NCI-H510A (cell line): ENCODE measurements at regions not wholly inside any gene's neighbourhood (a gene's known extent, or its start where the extent isn't known, plus 50 kb on each side); places are given as distances from the start of the nearest gene placed in this dataset.

Experiments used
- DNase-seq: peaks from one replicate; lab custom pipeline; 2025; lab: John Stamatoyannopoulos, UW

DNA sequence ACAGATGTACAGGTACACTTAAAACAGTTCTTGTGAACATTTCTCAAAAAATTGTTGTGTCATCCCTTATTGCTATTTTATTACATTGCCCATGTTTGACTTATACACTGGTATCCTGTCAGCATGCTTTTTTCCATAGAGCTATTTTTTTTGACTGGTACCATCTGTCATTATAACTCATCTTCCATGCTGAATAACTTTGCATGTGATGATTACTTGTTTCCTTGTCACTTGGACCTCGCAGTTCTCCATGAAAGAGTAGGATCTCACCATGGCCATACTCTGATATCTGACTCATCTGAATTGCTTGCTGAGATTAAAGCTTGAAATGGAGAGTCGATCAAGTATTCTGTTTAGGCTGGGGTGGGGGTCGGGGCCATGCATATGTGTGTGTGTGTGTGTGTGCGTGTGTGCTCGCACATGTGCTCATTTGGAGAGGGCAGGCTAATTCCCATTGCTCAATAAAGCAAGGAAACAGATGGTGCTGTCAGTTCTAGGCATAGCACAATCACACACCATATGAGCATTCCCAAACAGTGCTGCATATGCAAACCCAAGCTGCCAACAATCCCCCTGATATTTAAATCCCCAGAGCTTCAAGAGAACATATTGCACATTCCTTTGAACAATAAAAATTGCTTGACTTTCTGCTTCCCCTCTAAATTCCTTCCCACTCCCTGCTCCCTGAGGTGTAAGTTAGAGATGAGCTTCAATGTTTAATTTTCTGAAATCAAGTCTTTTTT, 62.9 kb downstream of the NHLRC3 start:
- DNase-seq = no peak

DNA sequence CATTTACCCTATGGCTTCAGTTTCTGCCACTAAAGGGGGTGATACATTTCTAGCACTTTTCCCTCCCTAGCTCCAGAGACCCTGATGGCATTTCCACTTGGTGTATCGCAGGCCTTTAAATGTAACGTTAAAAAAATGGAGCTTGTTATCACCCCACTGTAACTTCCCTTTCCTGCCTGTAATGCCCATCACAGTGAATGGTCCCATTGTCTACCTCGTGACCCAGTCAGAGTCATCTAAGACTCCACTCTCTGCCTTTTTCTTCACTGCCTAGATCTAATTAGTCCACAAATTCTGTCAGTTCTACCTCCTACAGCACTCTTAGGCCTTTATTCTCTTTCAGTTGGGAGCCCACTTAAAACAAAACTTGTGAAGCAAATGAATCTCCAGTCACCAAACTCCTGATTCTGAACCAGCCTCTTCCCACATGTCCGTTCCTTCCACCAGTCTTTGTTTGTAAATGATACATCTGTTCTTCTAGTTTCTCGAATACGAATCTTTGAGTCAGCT, 64.8 kb downstream of the NHLRC3 start:
- no peak for DNase-seq

DNA sequence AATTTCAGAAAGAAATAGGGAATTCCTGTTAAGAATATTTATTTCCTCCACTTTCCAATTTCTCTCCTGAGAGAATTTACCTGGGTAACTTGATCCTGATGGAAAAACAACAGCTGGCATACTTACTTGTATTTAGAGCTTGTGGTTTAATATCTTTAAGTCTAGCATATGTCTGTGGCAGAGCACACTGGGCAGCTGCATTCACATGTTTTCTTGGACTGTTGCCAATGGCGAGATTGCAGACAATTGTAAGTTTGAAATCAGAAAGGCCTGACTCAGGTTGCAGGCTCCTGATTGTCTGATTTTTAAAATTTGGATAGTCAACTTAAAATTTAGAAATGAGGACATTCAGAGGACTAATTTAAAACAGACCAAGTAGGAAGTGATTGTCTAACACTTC, 66.9 kb downstream of the NHLRC3 start:
- DNase-seq = peak; percentile 31

DNA sequence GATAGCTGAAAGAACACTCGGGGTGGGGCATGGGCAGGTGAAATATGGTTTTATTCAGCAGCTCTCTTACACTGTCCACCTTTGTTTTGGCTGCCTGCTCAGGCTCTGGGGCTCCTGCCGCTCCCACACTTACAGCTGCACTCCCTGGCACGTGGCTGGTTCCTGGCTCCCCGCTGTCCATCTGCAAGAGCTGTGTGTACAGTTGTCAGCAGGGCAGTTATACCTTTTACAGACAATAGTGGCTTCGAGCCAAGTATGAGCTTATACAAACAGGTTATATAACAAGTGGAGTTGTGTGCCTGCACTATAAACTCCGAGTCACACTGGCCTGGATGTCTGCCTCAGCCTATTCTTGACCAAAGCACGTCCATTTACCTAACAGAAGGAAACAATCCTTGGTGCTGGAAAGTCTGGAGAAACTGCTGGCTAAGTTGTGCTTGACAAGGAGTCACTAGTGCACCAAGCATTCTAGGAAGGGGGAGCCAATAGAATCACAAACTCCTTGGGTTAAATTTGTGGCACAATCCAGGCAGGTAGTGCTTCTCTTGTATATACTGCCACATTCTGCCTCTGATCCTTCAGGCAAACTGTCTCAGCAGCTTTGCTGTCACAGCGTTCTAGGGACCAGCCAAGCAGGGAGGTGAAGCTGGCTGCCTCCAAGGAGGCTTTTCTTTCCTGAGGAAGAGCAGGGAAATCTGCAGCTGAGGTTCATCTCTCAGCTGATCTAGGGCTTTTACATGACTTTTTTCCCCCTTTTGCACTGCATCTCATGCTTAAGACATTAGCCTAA, 68.2 kb downstream of the NHLRC3 start:
- peak; percentile 38 for DNase-seq

DNA sequence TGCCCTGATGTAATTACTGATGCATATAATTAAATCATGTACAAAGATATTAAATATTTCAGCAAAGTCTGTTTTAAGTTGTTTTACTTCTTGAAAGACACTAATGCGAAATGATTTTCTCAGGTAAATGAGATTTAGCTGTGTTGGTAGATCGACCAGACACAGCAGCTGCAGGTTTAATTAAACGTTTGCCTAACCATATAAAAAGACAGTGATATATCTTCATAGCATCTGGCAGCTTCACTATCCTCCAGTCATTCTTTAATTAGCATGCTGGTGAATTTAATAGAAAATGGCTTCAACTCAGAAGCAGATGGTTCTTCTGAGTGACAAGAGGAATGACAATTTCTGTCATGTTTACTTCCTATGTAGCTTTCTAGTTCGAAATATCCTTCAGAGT, 69.3 kb downstream of the NHLRC3 start:
- no peak for DNase-seq

DNA sequence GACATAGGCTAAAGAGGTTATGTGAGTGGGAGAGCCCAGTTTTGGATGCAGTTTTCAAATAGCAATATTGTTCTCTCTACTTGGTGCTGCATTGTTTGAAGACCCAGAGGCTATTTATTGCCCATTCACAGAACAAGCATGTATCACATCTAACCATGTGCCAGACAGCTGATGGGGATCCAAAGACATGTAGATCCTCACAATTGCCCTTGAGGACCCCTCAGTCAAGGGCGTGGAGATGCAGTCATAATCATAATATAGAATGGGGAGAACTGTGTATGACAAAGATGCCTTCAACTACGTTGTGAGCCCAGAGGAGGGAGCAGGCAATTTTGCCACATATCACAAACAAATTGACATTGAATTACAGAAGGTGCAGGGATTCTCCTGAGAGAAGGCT, 70.5 kb downstream of the NHLRC3 start:
- DNase-seq = no peak

DNA sequence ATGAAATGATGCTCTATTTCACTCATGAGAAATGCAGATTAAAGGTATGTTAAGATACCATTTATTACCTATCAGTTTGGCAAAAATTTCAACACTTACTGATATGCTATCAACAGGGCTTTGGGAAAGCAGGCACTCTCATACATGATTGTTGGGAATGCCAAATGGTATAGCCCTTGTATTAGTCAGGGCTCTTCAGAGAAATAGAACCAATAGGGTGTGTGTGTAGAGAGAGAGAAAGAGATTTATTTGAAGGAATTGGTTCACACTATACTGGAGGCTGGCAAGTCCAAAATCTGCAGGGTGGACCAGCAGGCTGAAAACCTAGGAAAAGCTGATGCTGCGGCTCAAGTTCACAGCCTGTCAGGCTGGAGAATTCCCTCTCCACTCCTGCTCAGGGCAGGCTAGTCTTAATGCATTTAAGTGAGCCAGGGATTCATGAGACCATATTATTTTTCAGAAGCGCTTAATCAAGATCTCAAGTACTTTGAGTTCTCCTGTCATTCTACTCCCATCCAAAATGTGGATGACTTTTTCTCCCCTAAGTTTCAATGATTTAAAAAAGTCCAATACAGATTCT, 72.4 kb downstream of the NHLRC3 start:
- DNase-seq = no peak

DNA sequence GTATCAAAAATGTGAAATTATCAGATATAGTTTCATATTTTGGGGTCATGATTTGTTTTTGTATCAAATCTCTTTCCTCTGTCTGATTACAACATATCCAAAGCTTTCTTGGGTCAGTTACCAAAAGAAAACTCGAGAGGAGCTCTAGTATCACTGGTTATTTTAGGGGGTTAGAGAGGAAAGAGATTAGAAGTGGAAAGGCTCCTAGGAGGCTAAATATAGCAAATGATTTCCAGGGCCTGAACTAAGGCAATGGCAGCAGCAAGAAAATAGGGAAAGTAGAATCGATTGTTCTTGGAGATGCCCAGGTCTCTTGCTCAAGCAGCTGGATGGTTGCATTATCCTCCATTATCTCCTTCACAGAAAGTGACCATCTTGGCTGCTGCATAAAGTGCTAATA, 72.9 kb downstream of the NHLRC3 start:
- no peak for DNase-seq

DNA sequence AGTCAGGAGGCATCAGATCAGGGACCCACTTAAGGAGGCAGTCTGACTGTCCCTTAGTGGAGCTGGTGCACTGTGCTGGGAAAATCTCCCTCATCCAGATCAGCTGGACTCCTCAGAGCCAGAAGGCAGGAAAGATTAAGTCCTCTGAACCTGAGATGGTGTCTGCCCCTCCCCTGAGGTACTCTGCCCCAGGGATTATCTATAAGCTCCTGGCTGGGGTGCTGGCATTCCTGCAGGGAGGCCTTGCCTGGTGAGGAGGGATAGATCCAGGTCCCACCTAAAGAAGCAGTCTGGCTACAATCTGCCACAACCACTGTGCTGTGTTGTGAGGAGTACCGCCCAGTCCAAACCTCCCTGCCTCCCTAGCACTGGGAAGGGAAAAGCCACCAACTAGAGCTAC, 81.2 kb downstream of the NHLRC3 start:
- DNase-seq = no peak

DNA sequence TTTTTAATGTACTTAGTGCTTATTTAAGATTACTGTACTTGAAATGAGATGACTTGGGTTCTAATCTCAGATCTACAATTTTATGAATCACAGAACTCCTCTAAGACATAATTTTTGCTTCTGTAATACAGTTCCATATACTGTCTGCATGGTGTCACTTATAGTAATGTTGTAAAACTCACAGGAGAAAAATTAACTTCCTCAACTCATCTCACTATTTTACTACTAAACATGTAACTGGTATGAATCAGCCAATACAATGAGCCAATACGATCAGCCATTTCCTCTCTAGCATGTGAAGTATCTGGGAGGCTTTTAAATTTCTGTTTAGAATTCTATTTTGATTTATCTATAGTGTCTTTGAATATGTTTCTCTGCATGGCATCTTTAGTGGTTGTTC, 85.3 kb downstream of the NHLRC3 start:
- DNase-seq = no peak

DNA sequence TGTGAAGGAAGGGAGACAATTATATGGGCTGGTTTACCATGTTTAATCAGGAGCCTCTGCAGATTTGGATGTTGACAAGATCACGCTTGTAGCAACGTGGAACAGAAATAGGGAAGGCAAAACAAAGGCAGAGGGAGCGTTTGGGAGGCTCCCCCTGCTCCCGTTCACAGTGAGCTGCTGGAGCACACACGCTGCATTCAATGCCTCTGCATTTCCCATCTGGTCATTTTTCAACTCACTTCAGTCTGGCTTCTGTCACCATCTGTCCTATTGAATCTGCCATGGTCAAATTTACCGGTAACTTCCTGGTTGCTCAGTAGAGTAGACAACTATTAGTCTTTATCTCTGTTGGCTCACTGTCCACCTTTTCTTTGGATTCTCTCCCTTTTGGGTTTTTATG, 91.0 kb downstream of the NHLRC3 start:
- no peak for DNase-seq

DNA sequence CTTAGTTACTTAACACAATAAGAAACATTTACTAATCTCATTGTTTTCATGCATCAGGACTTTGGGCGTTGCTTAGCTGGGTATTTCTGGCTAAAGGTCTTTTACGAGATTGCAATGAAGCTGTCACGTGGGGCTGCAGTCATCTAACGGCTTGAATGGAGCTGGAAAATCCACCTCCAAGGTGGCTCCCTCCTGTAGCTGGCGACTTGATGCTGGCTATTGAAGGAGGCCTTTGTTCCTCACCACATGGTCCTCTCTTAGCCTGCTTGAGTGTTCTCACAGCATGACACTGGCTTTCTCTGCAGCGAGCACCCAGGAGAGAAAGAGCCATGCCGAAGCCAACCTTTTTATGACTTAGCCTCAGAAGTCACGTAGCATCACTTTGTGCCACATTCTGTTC, 92.0 kb downstream of the NHLRC3 start:
- no peak for DNase-seq

DNA sequence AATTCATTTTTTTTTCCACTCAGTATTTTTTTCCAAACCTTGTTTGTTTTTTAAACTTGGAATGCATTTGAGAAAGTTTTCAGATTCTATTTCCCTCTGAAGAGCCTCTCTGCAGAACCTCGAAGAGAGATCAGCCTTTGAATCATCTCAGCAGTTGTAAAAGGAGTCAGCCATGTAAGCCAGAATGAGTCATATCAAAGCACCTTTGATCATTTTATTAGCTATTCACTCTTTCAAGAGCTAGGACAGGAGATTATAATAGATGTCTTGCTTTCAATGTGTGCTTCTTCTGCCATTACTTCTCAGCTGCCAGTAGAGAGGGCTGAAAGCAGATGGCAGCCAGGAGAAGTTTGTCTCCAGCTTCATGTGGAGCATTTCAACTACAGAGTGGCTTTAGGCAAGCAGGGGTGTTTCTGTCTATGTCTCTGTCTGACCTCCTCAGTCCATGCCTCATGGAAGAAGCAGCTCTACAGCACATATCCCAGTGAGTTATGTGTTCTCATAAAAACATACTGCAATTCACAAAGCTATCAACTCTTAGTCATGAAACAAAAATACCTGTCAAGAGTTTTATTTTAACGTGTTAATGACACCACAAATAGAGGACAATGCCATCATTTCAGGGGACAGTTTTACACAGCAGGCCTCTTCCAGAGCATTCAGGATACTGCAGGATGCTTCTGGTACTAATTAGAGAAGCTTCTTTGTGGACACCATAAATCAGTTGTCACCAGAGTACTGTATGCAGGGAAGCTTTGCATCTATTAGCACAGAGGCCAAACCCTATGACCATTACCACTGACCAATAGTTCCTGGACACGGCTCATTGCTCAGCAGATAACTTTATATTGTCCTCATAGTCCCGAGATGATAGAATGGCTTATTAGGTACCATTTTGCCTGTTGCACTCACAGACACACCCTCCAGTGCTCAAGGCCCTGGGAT, 94.3 kb downstream of the NHLRC3 start:
- DNase-seq = no peak

DNA sequence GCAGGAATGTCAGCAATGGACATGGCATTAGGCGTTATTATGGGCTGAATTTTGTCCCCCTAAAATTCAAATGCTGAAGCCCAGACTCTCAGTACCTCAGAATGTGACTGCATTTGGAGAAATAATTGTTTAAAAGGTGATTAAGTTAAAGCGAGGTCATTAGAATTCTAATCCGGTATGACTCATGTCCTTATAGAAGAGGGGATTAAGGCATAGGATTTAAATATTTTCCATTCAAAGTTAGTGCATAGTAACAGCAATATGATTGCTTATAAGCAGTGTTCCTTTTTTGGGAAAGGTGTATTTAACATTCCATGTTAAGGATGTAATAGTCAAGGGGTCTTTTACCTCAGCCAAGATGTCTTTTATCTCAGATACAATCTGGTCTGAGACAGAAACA, 95.5 kb downstream of the NHLRC3 start:
- DNase-seq = no peak

DNA sequence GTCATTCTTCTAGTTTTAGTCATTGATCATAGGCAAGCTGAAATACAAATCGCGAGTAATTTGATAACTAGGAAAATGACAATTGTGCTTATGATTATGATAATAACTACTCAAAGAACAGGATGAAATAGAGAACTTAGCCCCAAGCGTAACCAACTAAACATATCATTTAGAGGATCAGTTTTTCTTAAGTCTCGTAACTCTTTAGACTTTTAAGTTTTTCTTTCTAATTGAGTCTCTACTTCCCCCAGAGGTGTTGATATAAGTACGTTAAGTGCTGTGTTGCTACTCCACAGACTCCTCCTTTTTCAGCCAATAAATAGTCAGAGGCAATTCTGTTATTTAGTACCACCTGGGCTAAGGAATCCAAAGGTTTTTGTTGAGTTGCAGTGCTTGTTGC, 96.3 kb downstream of the NHLRC3 start:
- no peak for DNase-seq

DNA sequence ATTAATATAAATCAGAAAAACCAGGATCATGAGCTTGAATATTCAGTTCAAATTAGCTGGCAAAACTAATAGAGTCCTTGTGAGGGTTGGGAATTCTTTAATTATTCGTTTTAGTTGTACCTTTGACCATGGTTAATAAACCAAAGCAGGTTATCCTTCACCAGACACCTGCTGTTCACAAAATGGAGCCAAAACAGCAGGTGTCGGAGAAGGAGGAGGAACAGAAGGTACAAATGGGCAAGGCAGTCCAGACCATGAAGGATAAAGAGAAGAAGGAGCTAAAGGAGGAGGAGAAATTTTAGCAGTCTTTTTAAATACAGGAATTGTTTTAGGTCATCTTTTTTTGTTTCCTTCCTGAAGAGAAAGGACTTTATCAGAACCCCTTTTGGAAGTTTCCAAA, 106.1 kb downstream of the NHLRC3 start:
- no peak for DNase-seq

DNA sequence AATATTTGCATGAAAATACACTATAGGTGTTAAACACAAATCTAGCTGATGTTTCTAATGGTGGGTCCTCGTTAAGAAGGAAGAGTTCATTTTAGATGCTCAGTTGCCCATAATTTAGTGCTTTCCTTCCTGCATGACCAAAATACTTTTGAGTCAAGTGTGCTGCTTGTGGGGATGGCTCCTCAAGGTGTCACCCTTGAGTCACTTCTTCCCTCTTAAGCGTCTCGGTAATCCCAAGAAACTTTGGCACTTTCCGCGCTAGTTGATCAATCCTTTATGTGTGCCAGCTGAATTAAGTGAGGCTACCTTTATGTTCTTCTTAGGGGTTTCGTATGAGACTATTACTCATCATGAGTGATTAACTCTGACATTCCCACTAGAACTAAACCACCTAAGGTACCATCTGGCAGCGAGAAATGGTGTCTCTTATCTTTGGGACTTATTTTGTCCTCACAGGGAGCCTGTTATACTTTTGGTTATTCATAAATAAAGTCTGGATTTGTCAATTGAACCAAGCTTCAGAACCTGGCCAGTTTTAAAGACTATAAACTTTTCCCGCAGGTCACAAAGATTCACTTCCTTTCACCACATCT, 106.8 kb downstream of the NHLRC3 start:
- no peak for DNase-seq

DNA sequence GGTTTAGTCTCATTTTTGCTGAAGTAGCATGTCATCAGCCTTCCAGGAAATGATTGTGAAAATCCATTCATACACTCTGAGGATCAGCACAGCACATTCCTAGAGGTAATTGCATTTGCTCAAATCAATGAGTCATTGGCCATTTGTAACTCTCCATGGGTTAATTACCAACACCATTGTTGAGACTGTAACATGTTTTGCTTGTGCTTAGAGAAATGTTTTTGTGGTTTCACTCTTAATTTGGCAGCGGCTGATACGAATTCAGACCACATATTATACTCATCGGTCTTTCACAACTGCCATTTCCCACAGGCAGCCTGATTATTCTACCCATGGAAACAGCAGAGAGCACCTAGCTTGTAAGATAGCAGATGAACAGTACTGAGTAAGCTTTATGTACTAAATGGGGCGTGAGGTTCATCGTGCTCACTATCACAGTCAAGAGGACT, 110.3 kb downstream of the NHLRC3 start:
- DNase-seq = no peak

DNA sequence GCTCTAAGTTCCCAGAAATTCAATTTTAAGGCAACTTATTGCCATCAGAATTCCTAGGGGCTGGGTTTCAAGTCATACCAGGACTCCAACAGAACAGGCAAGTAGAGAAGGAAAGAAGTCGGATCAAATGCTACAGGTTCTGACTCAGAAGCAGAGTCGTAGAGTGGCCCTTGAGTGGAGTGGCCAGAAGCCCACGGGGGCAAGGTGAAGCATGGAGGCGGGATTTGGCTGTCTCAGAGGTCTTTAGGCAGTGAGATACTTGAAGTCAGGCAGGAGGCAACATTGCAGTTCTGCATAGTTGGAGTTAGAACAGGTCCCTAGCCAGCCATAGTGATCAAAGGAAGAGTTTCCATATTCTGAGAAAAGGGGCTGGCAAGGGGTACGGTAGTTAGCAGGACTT, 111.6 kb downstream of the NHLRC3 start:
- DNase-seq = no peak

DNA sequence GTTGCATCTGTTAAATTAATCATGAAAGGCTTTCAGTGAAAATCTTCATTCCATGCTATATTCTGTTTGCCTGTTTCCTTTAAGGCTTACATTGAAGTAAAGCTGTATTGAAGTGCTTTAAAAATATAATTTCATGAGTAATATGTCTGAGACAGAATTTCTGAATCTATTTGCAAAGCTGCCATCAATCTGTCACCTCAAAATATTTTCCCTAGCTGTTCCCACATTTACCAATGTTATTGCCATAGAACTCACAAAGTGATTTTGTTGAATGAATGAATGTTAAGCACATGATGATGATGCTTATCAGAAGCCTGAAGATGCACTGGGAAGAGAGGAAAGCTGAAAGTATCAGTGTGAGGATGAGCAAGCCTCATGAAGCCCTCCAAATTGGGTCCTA, 115.8 kb downstream of the NHLRC3 start:
- DNase-seq = no peak

DNA sequence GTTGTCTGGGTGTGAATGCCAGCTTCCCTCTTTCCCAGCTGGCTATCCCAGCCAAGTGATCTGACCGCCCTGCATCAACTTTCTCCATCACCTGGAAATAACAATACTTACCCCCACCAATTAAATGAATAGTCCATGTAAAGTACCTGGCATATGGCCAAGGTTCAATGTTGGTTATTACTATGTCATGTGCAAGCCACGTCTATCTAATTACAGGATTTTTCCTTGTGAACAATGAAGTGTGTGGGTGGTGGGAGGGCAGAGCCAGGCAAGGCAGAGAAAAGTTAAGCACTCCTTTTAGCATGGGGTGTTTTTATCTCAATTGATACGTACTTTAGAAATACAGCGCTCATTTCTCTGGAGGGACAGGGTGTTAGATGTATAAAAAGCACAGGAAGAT, 121.1 kb downstream of the NHLRC3 start:
- DNase-seq = peak; percentile 13
